ENCODE measurements at regions not wholly inside any gene's neighbourhood (a gene's known extent, or its start where the extent isn't known, plus 50 kb on each side); places are given as distances from the start of the nearest gene placed in this dataset.

- TF ChIP-seq POLR2A (IDR thresholded peaks at IDR 0.05; ENCODE audit: low read length) (no peak), ZFP36 (IDR thresholded peaks at IDR 0.05; ENCODE audit: borderline replicate concordance, partially characterized antibody) (no peak), HDAC2 (IDR thresholded peaks at IDR 0.05) (no peak), CTCF (IDR thresholded peaks at IDR 0.05) (no peak), BHLHE40 (IDR thresholded peaks at IDR 0.05; ENCODE audit: low read depth, low read length) (no peak), PHF8 (IDR thresholded peaks at IDR 0.05; ENCODE audit: borderline replicate concordance, low read depth) (no peak), E2F6 (IDR thresholded peaks at IDR 0.05; ENCODE audit: borderline replicate concordance, low read depth) (no peak)
- TF ChIP-seq, protein P1, sequence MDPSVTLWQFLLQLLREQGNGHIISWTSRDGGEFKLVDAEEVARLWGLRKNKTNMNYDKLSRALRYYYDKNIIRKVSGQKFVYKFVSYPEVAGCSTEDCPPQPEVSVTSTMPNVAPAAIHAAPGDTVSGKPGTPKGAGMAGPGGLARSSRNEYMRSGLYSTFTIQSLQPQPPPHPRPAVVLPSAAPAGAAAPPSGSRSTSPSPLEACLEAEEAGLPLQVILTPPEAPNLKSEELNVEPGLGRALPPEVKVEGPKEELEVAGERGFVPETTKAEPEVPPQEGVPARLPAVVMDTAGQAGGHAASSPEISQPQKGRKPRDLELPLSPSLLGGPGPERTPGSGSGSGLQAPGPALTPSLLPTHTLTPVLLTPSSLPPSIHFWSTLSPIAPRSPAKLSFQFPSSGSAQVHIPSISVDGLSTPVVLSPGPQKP (IDR thresholded peaks at IDR 0.05; ENCODE audit: low read depth, low read length) = no peak
These were observed 99.3 kb upstream of the SHH start for GRCh38 chr7:155911471-155912105.
